GM18511 (cell line): ENCODE measurements at regions not wholly inside any gene's neighbourhood (a gene's known extent, or its start where the extent isn't known, plus 50 kb on each side); places are given as distances from the start of the nearest gene placed in this dataset.

Experiments used
- ATAC-seq: cut with Tn5 transposase; IDR thresholded peaks from one replicate; pipeline ENCODE4 v1.9.1; 2021; ENCODE audit warnings: mild to moderate bottlenecking, moderate library complexity; ENCODE audit not compliant: unreplicated experiment

GRCh38 chr10:111493024-111493625, 416.3 kb downstream of the ADRA2A start:
- ATAC-seq = no peak

GRCh38 chr10:111498560-111498959, 421.7 kb downstream of the ADRA2A start:
- ATAC-seq = no peak

- ATAC-seq = no peak
These were observed 427.5 kb downstream of the ADRA2A start for GRCh38 chr10:111504376-111504775.

- no peak for ATAC-seq
These were observed 429.6 kb downstream of the ADRA2A start for GRCh38 chr10:111506266-111507034.

GRCh38 chr10:111511751-111512150, 434.9 kb downstream of the ADRA2A start:
- no peak for ATAC-seq

- no peak for ATAC-seq
These were observed 438.4 kb downstream of the ADRA2A start for GRCh38 chr10:111515264-111515663.

GRCh38 chr10:111515706-111516105, 438.9 kb downstream of the ADRA2A start:
- ATAC-seq = no peak

GRCh38 chr10:111516144-111516543, 439.3 kb downstream of the ADRA2A start:
- no peak for ATAC-seq

- no peak for ATAC-seq
These were observed 445.3 kb downstream of the ADRA2A start for GRCh38 chr10:111522141-111522540.

- ATAC-seq = no peak
These were observed 445.7 kb downstream of the ADRA2A start for GRCh38 chr10:111522551-111522950.

GRCh38 chr10:111523016-111523415, 446.2 kb downstream of the ADRA2A start:
- ATAC-seq = no peak

- no peak for ATAC-seq
These were observed 447.3 kb downstream of the ADRA2A start for GRCh38 chr10:111524134-111524533.

GRCh38 chr10:111525696-111526095, 448.9 kb downstream of the ADRA2A start:
- no peak for ATAC-seq

- no peak for ATAC-seq
These were observed 454.9 kb downstream of the ADRA2A start for GRCh38 chr10:111531690-111532089.

GRCh38 chr10:111532139-111532538, 455.3 kb downstream of the ADRA2A start:
- no peak for ATAC-seq

GRCh38 chr10:111539246-111539645, 462.4 kb downstream of the ADRA2A start:
- no peak for ATAC-seq

- ATAC-seq = no peak
These were observed 467.0 kb downstream of the ADRA2A start for GRCh38 chr10:111543854-111544253.

- no peak for ATAC-seq
These were observed 469.2 kb downstream of the ADRA2A start for GRCh38 chr10:111545861-111546605.

GRCh38 chr10:111548084-111548726, 471.4 kb downstream of the ADRA2A start:
- ATAC-seq = no peak

- no peak for ATAC-seq
These were observed 474.2 kb downstream of the ADRA2A start for GRCh38 chr10:111551001-111551400.

GRCh38 chr10:111556666-111557065, 479.8 kb downstream of the ADRA2A start:
- ATAC-seq = no peak
